ENCODE measurements at regions not wholly inside any gene's neighbourhood (a gene's known extent, or its start where the extent isn't known, plus 50 kb on each side); places are given as distances from the start of the nearest gene placed in this dataset.
"Not testable (repeated sequence)": the region's sequence is repeated elsewhere in the genome, so short reads cannot be mapped to it uniquely, and the experiment has no call there.

GRCh38 chr16:29355339-29356059, 51.0 kb downstream of the NPIPB11 start:
- DNase-seq (ENCODE audit: low read depth) = not testable (repeated sequence)

- DNase-seq (ENCODE audit: low read depth) = not testable (repeated sequence)
These were observed 52.1 kb downstream of the NPIPB11 start for GRCh38 chr16:29354449-29354848.

- DNase-seq (ENCODE audit: low read depth) = not testable (repeated sequence)
These were observed 53.9 kb downstream of the NPIPB11 start for GRCh38 chr16:29352617-29352999.

GRCh38 chr16:29351970-29352616, 54.4 kb downstream of the NPIPB11 start:
- not testable (repeated sequence) for DNase-seq (ENCODE audit: low read depth)

GRCh38 chr16:29351271-29351969, 55.1 kb downstream of the NPIPB11 start:
- DNase-seq (ENCODE audit: low read depth) = not testable (repeated sequence)

- DNase-seq (ENCODE audit: low read depth) = not testable (repeated sequence)
These were observed 56.5 kb downstream of the NPIPB11 start for GRCh38 chr16:29349966-29350365.

GRCh38 chr16:29348748-29349147, 57.8 kb downstream of the NPIPB11 start:
- not testable (repeated sequence) for DNase-seq (ENCODE audit: low read depth)

GRCh38 chr16:29348123-29348690, 58.3 kb downstream of the NPIPB11 start:
- not testable (repeated sequence) for DNase-seq (ENCODE audit: low read depth)

- DNase-seq (ENCODE audit: low read depth) = not testable (repeated sequence)
These were observed 59.5 kb downstream of the NPIPB11 start for GRCh38 chr16:29346796-29347580.

GRCh38 chr16:29346203-29346602, 60.3 kb downstream of the NPIPB11 start:
- not testable (repeated sequence) for DNase-seq (ENCODE audit: low read depth)

GRCh38 chr16:29342937-29343336, 63.6 kb downstream of the NPIPB11 start:
- DNase-seq (ENCODE audit: low read depth) = not testable (repeated sequence)

GRCh38 chr16:29340779-29341438, 65.6 kb downstream of the NPIPB11 start:
- not testable (repeated sequence) for DNase-seq (ENCODE audit: low read depth)

GRCh38 chr16:29340235-29340634, 66.3 kb downstream of the NPIPB11 start:
- DNase-seq (ENCODE audit: low read depth) = not testable (repeated sequence)

GRCh38 chr16:29338821-29339700, 67.5 kb downstream of the NPIPB11 start:
- DNase-seq (ENCODE audit: low read depth) = not testable (repeated sequence)

- not testable (repeated sequence) for DNase-seq (ENCODE audit: low read depth)
These were observed 69.1 kb downstream of the NPIPB11 start for GRCh38 chr16:29337385-29337901.

GRCh38 chr16:29335549-29335846, 71.0 kb downstream of the NPIPB11 start:
- DNase-seq (ENCODE audit: low read depth) = not testable (repeated sequence)

- not testable (repeated sequence) for DNase-seq (ENCODE audit: low read depth)
These were observed 71.5 kb downstream of the NPIPB11 start for GRCh38 chr16:29334776-29335548.

- DNase-seq (ENCODE audit: low read depth) = not testable (repeated sequence)
These were observed 72.9 kb downstream of the NPIPB11 start for GRCh38 chr16:29333492-29334097.

- DNase-seq (ENCODE audit: low read depth) = not testable (repeated sequence)
These were observed 75.9 kb downstream of the NPIPB11 start for GRCh38 chr16:29330623-29331022.

Data from activated T-cell treated with anti-CD3 and anti-CD28 coated beads for 48 hours (primary cell).